ENCODE measurements at regions not wholly inside any gene's neighbourhood (a gene's known extent, or its start where the extent isn't known, plus 50 kb on each side); places are given as distances from the start of the nearest gene placed in this dataset.

DNA sequence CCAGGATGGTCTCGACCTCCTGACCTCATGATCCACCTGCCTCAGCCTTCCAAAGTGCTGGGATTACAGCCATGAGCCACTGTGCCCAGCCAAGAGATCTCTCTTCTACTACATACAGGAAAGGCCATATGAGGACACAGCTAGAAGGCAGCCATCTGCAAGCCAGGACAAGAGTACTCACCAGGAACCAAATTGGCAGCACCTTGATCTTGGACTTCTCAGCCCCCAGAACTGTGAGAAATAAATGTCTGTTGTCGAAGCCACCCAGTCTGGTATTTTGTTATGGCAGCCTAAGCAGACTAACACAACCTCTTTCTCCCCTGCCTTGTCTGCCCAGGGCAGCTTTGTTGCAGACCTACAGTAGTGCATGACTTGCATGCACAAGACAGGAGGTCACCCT lies 211.3 kb upstream of the HAAO start:
- CTCF ChIA-PET, result no interaction called here
- POLR2A ChIA-PET, result no interaction called here
- TF ChIP-seq, protein P1, sequence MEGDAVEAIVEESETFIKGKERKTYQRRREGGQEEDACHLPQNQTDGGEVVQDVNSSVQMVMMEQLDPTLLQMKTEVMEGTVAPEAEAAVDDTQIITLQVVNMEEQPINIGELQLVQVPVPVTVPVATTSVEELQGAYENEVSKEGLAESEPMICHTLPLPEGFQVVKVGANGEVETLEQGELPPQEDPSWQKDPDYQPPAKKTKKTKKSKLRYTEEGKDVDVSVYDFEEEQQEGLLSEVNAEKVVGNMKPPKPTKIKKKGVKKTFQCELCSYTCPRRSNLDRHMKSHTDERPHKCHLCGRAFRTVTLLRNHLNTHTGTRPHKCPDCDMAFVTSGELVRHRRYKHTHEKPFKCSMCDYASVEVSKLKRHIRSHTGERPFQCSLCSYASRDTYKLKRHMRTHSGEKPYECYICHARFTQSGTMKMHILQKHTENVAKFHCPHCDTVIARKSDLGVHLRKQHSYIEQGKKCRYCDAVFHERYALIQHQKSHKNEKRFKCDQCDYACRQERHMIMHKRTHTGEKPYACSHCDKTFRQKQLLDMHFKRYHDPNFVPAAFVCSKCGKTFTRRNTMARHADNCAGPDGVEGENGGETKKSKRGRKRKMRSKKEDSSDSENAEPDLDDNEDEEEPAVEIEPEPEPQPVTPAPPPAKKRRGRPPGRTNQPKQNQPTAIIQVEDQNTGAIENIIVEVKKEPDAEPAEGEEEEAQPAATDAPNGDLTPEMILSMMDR (IDR thresholded peaks at IDR 0.05; ENCODE audit: control extremely low read depth, extremely low read depth, low read depth, missing control alignments), result no peak

DNA sequence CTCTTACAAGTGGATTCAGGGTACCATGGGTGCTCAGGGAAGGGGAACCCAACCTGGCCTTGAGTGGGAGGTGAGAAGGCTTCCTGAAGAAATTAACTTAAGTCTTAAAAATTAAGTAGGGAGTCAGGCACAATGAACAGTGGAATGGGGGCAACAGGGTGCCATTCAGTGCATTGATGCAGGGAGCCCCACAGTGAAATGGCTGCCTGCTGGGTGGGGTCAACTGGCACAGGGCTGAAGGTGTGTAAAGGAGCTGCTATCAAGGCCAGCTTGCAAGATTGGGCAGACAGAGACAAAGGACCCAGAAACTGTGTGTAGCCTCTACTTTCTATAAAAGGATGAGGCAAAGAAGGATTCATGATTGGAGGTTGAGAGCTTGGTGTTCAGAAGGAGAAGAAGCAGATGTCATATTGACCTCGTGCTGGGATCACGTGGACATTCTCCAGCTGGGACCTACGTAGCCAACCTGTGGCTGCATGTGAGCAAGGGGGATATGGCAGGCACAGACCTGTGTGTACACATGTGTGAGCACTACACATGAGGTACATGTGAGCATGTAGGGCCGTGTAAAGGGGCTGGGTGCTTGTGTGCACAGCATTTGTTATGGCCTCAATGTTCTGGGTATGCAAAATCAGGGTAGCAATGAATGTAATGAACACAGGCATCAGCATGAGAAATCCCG lies 209.5 kb upstream of the HAAO start:
- POLR2A ChIA-PET, result no interaction called here

More for the DNA sequence above, 211.3 kb upstream of the HAAO start:
- DNase-seq (ENCODE audit: extremely low spot score), result no peak

DNA sequence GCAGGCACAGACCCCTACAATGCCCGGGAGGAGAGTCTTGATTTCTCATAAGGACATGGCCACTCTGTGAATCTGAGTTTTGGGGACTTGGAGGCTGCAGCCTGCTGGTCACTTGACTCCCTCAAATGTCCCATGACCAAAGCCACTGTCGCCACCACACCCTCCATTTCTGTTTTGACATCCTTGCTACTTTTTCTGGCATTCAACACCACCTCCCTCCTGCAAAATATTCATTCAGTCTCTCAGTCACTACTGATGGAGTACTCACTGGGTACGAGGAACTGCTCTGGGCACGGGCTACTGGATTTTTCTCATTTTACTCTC lies 208.6 kb upstream of the HAAO start:
- CTCF ChIA-PET, result interaction anchor here (1.1 to 2.3 kb wide), 2 partner anchors 9 to 18 kb away, joined by 3 to 7 read pairs; no protein-coding TSS in a partner anchor
- POLR2A ChIA-PET, result no interaction called here
- TF ChIP-seq, protein P1 (IDR thresholded peaks at IDR 0.05; ENCODE audit: control extremely low read depth, extremely low read depth, low read depth, missing control alignments), result no peak
- no peak for DNase-seq (ENCODE audit: extremely low spot score)

More for the DNA sequence above, 209.5 kb upstream of the HAAO start:
- TF ChIP-seq, protein P1 (IDR thresholded peaks at IDR 0.05; ENCODE audit: control extremely low read depth, extremely low read depth, low read depth, missing control alignments), result no peak
- no peak for DNase-seq (ENCODE audit: extremely low spot score)
- CTCF ChIA-PET, result interaction anchor here (1.0 to 1.3 kb wide), 2 partner anchors 50 to 483 kb away, joined by 3 to 4 read pairs; no protein-coding TSS in a partner anchor

DNA sequence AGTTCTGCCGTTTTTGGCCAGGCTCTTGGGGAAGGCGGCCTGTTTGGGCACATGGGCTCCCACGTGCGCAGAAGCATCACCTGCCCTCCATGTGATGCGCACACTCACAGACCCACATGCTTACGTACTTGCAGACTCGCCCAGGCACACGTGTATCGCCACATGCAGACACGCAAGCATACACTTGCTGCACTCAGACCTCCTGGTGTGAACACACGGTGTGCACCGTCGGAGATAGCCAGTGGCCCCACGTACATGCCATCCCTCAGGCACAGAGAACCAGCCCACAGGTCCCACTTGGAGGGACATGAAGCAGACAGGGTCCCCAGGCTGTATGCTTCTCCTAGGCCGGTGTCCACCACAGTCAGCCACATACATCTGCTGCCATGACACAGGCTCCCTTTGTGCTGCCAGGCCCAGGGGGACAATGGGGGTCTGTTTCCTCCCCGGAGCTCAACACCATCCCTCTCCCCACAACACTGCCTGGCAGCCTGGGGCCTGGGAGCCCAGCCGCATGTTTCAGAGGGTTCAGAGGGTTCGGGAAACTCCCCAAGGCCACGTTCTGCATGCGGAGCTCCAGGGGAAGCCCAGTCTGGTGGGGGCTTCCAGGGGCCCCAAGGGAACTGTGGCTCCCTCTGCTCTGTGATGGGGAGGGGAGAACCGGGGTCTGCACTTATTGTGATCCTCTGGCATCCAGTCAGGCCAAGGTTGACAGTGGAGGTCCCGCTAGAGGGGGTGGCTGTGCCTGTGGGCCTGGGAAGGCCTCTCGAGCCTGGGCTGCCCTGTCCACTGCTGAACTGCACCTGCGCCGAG lies 208.1 kb upstream of the HAAO start:
- DNase-seq (ENCODE audit: extremely low spot score), result peak; percentile 52
- TF ChIP-seq, protein P1 (IDR thresholded peaks at IDR 0.05; ENCODE audit: control extremely low read depth, extremely low read depth, low read depth, missing control alignments), result no peak
- ChIA-PET CTCF (interaction anchor here (1.1 to 2.3 kb wide), 2 partner anchors 9 to 17 kb away, joined by 3 to 7 read pairs; no protein-coding TSS in a partner anchor), POLR2A (no interaction called here)

DNA sequence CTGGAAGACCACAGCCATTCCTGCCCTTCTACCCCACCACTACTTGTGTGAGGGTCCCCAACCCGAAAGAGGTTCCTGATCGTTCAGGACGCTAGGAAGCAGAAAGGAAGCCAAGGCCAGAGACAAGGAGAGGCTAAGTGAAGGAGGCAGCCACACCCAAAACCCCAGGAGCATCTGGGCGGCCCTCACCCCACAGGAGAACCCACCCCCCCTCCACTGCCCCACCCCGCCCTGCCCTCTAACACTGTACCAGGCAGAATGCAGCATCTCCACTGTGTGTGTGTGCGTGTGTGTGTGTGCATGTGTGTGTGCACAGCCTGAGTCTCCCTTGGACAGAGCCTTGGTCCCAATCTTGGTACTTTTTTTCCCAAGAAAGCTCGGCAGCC lies 207.5 kb upstream of the HAAO start:
- DNase-seq (ENCODE audit: extremely low spot score), result no peak
- ChIA-PET POLR2A (no interaction called here), CTCF (interaction anchor here (1.1 to 2.3 kb wide), 3 partner anchors 10 to 26 kb away, joined by 3 to 7 read pairs (median 3); no protein-coding TSS in a partner anchor)

DNA sequence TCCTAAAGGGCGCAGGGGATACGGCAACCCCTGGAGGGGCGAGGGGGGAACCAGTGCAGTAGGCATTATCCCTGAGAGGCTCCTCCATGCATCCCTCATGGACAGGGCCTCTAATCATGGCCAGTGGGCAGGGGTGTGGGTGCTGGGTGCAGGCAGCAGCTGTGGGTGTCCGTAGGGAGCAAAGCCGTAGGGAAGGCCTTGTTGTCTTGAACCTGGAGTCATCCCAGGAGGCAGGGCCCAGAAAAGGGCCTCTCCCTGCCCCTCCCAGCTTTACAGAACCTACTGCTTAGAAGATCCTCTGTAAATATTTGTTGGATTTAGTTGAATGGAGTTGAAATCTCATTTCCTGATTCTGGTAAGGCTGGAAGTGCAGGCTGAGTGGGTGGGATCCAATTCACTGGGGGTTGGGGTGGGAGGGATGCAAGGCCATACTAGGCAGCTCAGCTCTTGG lies 207.0 kb upstream of the HAAO start:
- TF ChIP-seq, protein P1 (IDR thresholded peaks at IDR 0.05; ENCODE audit: control extremely low read depth, extremely low read depth, low read depth, missing control alignments), result no peak
- POLR2A ChIA-PET, result no interaction called here
- no peak for DNase-seq (ENCODE audit: extremely low spot score)
- CTCF ChIA-PET, result interaction anchor here (1.1 to 2.3 kb wide), 2 partner anchors 10 to 25 kb away, joined by 3 to 7 read pairs; no protein-coding TSS in a partner anchor

More for the DNA sequence above, 207.5 kb upstream of the HAAO start:
- TF ChIP-seq, protein P1 (IDR thresholded peaks at IDR 0.05; ENCODE audit: control extremely low read depth, extremely low read depth, low read depth, missing control alignments), result no peak

Measured in GM10248 (cell line).